Astrocyte of the hippocampus (primary cell): ENCODE measurements at regions not wholly inside any gene's neighbourhood (a gene's known extent, or its start where the extent isn't known, plus 50 kb on each side); places are given as distances from the start of the nearest gene placed in this dataset.
"Not testable (repeated sequence)": the region's sequence is repeated elsewhere in the genome, so short reads cannot be mapped to it uniquely, and the experiment has no call there.

ENCODE experiments used
- DNase-seq: peaks from one replicate; pipeline ENCODE4 v3.0.0; 2011; ENCODE audit warnings: low read depth, low spot score

GRCh38 chr2:199131876-199132275 is 325.9 kb downstream of the SATB2 start:
- DNase-seq, result no peak

GRCh38 chr2:199131136-199131655 is 326.5 kb downstream of the SATB2 start:
- no peak for DNase-seq

- DNase-seq, result no peak
Measured at GRCh38 chr2:199130501-199130900, 327.2 kb downstream of the SATB2 start.

GRCh38 chr2:199128476-199129229 is 329.1 kb downstream of the SATB2 start:
- DNase-seq, result no peak

GRCh38 chr2:199119796-199120195 is 337.9 kb downstream of the SATB2 start:
- DNase-seq, result no peak

- DNase-seq, result peak; percentile 51
Measured at GRCh38 chr2:199118673-199119112, 339.0 kb downstream of the SATB2 start.

GRCh38 chr2:199115169-199115568 is 342.6 kb downstream of the SATB2 start:
- DNase-seq, result no peak

GRCh38 chr2:199113111-199113510 is 344.6 kb downstream of the SATB2 start:
- DNase-seq, result no peak

- DNase-seq, result no peak
Measured at GRCh38 chr2:199111458-199111857, 346.3 kb downstream of the SATB2 start.

GRCh38 chr2:199108056-199108455 is 349.7 kb downstream of the SATB2 start:
- DNase-seq, result no peak

- no peak for DNase-seq
Measured at GRCh38 chr2:199105826-199106225, 351.9 kb downstream of the SATB2 start.

GRCh38 chr2:199101487-199101886 is 356.3 kb downstream of the SATB2 start:
- DNase-seq, result no peak

- DNase-seq, result peak; percentile 36
Measured at GRCh38 chr2:199100326-199101110, 357.2 kb downstream of the SATB2 start.

GRCh38 chr2:199092419-199092818 is 365.3 kb downstream of the SATB2 start:
- DNase-seq, result no peak

- no peak for DNase-seq
Measured at GRCh38 chr2:199085261-199085660, 372.5 kb downstream of the SATB2 start.

- DNase-seq, result no peak
Measured at GRCh38 chr2:199070322-199070949, 387.3 kb downstream of the SATB2 start.

GRCh38 chr2:199064201-199064600 is 393.5 kb downstream of the SATB2 start:
- DNase-seq, result no peak

GRCh38 chr2:199057936-199058335 is 399.8 kb downstream of the SATB2 start:
- no peak for DNase-seq

GRCh38 chr2:199055336-199055735 is 402.4 kb downstream of the SATB2 start:
- no peak for DNase-seq

- no peak for DNase-seq
Measured at GRCh38 chr2:199042660-199043379, 414.9 kb downstream of the SATB2 start.

- no peak for DNase-seq
Measured at GRCh38 chr2:199040522-199040921, 417.2 kb downstream of the SATB2 start.

- not testable (repeated sequence) for DNase-seq
Measured at GRCh38 chr2:199033761-199034160, 424.0 kb downstream of the SATB2 start.
